ENCODE measurements at regions not wholly inside any gene's neighbourhood (a gene's known extent, or its start where the extent isn't known, plus 50 kb on each side); places are given as distances from the start of the nearest gene placed in this dataset.

- no peak for TF ChIP-seq TAF1 (IDR thresholded peaks at IDR 0.05; ENCODE audit: control insufficient read depth, extremely low read depth, insufficient read depth, low read length, severe bottlenecking)
- no peak for TF ChIP-seq HDAC3 (IDR thresholded peaks at IDR 0.05; ENCODE audit: borderline replicate concordance, partially characterized antibody)
- no peak for TF ChIP-seq CTCF (IDR thresholded peaks at IDR 0.05 in 2 of 3, conservative IDR thresholded peaks at IDR 0.05 in 1 of 3; ENCODE audit: insufficient read depth in 2 of 3, low read depth in 1 of 3, low read length in 3 of 3)
- no peak for TF ChIP-seq WHSC1 (IDR thresholded peaks at IDR 0.05; ENCODE audit: low read length)
- TF ChIP-seq HCFC1 (IDR thresholded peaks at IDR 0.05; ENCODE audit: low read depth, low read length), result no peak
- no peak for TF ChIP-seq ZNF512 (tag; IDR thresholded peaks at IDR 0.05)
- no peak for TF ChIP-seq SAP30 (IDR thresholded peaks at IDR 0.05; ENCODE audit: borderline replicate concordance, insufficient read depth, low read depth, low read length, poor library complexity, severe bottlenecking)
- TF ChIP-seq HDAC2 (IDR thresholded peaks at IDR 0.05), result no peak; the same call in none of the 2 replicates
- no peak for TF ChIP-seq E2F5 (CRISPR knock-in tag; IDR thresholded peaks at IDR 0.05)
Observed at GRCh38 chr6:67880939-67881705, 754.0 kb upstream of the ADGRB3 start.

Measured in K562 (cell line).